NCI-H187 (cell line): ENCODE measurements at regions not wholly inside any gene's neighbourhood (a gene's known extent, or its start where the extent isn't known, plus 50 kb on each side); places are given as distances from the start of the nearest gene placed in this dataset.

Experiments used
- DNase-seq, 2 experiments: peaks; one replicate each; lab custom pipeline; 2025; lab: John Stamatoyannopoulos, UW

DNA sequence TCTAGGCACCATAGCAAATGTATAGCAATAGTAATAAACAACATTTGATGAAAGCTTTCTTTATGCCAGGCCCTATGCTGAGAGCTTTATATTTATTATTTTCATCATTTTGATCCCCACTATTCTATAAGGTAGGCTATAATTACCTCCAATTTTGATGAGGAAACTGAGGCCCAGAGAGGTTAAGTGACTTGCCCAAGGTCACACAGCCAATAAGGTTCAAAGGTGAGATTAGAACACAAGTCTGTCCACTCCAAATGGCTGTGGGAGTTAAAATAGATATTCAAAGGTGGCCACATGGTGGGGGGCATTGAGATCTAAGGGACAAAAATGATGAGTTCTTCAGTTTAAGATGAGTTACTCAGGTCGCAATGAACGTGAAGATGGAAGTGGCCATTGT is 269.9 kb downstream of the BMP7 start:
- no peak for DNase-seq

GRCh38 chr20:56998438-56998837 is 268.0 kb downstream of the BMP7 start:
- DNase-seq: no peak

GRCh38 chr20:57000441-57000968 is 265.9 kb downstream of the BMP7 start:
- no peak for DNase-seq

GRCh38 chr20:57001126-57001767 is 265.2 kb downstream of the BMP7 start:
- no peak for DNase-seq

DNA sequence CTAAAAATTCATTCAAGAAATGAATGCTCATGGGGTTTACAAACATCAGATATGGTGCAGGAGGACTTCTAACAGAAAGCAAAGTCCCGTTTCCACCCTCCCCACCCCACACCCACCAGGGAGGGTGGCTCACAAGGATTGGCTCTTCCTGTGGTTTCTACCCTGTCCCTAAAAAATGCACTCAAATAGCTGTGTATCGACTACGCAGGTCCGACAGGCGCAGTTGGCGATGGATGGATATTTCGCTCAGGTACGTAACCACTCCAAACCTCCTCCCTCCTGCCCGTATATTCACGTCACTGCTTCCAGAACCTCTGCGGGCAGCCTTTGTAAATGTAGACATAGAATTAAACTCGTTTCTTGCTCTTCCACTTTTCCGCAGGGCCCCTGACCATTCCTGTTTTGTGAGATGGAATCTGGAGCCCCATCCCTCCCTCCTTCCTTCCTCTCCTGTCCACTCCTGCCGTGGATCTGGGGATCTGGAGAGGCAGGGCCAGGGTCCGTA is 264.3 kb downstream of the BMP7 start:
- no peak for DNase-seq

DNA sequence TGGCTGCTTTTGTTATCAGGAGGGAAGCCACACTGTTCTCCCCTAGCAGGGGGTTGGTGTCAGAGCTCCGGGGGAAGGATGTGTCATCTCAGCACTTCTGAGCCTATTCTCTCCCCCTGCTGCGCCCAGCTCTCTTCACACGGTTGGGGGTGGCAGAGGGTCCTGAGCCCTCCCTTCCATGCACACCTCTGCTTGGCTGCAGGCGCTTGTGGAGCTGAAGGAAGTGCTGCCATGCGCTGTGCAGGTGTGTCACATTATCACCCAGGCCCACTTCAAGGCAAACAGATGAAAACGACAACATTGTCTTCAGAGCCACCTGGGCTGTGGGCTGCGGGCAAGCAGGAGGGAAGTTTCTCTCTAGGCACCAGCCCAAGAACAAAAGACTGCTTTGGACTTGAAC is 263.4 kb downstream of the BMP7 start:
- DNase-seq: peak in 1 of 2 experiments; percentile 30

GRCh38 chr20:57004416-57004815 is 262.0 kb downstream of the BMP7 start:
- DNase-seq: peak; percentile 60 to 74

DNA sequence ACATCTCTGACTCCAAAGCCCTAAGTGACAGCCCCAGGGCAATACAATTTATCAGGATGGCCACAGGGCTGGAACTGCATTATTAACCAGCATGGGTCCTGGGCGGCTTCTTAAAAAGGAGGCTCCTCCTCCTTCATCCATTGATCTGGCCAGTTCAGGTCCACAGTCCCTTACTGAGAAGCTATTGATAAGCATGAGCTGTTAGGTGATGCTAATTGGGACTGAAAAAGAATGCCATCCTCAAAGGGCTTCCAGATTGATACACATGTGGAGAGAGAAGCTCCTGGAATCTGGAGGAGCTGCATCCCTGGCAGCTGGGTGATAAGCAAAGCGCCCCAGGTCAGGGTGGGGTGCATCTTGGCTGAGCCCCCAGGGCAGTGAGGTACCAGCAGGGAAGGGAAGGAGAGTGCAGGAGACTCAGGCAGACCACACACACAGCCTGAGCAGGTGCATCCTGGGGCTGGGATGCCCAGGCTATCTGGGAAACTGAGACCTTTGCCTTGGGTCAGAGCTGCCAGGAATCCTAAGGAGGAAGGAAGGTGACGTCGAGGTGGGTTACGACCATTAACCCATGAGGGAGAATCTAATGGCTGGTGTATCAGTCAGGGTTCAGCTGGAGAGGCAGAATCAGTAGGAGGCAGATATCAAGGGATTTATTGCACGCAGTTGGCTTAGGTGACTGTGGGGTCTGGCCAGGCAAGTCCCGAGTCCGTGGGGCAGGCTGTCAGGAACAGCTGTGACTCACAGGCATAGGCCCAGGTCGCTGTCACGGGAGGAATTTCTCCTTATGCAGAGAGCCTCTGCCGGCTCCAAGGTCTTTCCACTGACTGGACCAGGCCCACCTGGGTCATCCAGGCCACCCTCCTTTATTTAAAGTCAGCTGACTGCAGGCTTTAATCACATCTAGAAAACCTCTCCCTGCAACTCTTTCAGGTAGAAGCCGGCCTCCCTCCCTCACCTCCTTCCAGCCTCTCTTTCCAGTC is 261.2 kb downstream of the BMP7 start:
- DNase-seq: no peak

GRCh38 chr20:57006411-57007170 is 259.9 kb downstream of the BMP7 start:
- DNase-seq: no peak

- no peak for DNase-seq
These were observed 259.3 kb downstream of the BMP7 start for GRCh38 chr20:57007171-57007540.

DNA sequence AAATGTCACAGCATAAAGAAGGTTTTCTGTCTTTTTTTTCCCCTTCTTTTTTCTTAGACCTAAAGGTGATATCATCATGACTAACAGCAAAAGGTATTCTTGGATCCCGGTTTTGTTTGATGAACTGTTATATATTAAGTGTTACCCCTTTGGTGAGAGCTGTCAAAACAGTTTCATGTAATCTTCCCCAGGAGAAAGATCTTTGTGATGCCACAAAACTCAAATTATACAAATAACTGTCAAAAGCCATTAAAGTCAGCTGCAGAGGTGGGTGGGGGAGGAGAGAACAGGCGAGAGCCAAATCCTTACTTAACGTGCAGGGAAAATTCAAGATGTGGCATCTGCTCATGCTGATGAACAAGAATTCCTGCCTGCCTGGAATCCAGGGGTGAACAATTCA is 258.2 kb downstream of the BMP7 start:
- DNase-seq: no peak

DNA sequence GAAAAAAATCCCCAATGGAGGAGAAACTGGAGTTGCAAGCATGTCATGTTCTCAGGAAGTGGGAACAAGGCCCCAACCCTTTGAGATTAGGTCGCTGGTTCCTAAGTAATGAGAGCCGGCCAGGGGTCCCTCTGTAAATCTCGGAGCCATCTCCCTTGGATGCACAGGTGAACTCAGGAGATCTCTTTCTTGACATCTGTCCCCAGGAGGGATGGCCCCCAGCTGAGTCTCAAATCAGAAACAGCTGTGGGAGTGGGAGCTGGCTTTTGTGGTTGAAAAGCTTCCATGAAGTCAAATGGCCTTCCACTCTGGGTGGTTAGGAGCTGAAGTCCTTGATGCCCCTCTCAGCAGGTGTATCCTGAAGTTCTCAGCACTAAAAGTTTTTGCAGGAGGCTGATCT is 257.1 kb downstream of the BMP7 start:
- DNase-seq: no peak

DNA sequence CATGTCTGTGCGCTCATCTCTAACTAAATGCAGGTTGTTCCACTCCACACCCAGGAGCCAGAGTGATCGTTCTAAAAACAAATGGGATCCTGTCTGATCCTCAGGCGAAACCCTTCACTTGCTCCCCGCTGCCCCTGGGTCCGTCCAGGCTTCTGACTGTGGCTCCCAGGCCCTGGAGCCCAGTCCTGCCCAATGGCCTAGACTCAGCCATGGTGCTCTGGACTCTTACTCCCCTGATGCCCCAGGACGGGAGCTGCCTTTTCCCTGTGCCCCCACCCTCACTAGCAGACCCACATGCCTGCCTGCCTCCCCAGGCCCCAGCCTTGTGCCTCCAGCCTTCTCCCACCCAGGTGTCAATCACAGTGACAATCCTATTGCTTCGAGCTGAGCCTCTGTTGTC is 256.7 kb downstream of the BMP7 start:
- no peak for DNase-seq

- DNase-seq: no peak
These were observed 253.8 kb downstream of the BMP7 start for GRCh38 chr20:57012691-57013090.

DNA sequence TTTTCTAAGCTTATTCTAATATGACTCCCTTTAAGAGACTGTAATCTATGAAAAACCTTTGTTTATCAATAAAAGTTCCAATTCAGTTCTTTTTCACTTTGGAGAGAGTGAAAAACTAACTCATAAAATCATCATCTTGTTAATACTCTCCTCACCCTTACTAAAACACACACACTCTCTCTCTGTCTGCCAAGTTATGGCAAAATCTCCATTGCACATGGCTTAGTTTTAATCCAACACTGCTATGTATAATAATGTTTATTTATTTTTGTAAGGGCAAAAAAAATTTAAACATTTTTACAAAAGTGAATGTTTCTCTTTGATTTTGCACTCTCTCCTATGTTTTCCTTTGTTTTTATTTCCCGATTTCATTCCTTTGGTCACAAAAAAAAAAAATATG is 253.2 kb downstream of the BMP7 start:
- no peak for DNase-seq

DNA sequence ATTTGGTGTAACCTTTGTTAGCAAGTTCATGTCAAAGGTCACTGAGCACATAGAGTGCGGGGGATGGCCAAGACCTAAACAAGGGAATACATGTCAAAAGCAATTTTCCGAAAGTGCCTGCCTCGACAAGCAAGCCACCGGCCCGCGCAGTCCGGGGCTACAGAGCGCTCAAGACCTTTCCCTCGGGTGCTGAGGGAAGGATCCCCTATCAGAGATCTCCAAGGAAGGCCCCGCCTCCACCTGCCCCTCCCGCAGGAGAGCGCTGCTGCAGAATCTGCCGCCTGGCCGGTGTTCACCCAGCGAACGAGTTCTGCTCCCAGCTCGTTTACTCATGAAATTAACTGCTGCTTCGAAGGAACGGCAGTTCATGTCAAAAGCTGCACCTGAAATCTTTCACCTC is 252.7 kb downstream of the BMP7 start:
- DNase-seq: no peak

GRCh38 chr20:57020364-57020763 is 246.1 kb downstream of the BMP7 start:
- no peak for DNase-seq

DNA sequence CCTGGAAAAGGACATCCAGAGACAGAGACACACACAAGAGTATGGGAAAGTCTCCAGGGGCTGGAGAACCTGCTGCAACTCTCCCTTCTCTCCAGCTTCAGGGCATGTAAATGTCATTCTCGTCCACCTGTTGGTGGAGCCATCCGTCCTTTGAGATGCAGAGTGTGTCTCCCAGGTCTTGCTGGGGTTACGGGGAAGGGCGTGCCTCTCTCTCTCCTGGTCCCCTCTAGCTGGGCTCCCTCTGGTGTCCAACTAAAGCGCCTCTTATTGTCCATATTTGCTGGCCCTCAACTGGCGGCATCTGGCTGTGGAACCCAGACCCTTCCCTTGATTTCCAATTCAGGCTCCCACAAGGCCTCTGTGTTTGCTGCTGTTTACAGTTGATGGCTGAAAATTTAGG is 244.1 kb downstream of the BMP7 start:
- DNase-seq: no peak

- no peak for DNase-seq
These were observed 243.4 kb downstream of the BMP7 start for GRCh38 chr20:57023007-57023406.

DNA sequence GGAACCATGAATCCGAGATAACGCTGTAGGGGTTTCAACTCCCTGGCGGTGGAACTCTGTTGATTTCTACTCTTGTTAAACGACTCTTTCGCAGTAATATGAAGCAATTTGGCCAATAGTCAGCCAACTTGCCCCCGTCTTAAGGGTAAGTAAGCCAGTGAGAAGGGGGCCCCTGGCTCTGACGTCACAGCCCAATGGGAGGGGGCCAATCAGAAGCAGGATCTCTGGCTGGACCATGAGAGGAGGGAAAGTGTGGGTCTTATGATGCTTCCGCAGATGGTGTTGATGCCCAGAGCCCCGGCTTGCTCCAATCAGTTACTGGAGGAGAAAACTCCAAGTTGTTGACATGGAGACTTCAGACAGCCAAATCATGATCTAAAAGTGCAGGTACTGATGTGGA is 242.4 kb downstream of the BMP7 start:
- DNase-seq: no peak

GRCh38 chr20:57024849-57025248 is 241.6 kb downstream of the BMP7 start:
- no peak for DNase-seq

DNA sequence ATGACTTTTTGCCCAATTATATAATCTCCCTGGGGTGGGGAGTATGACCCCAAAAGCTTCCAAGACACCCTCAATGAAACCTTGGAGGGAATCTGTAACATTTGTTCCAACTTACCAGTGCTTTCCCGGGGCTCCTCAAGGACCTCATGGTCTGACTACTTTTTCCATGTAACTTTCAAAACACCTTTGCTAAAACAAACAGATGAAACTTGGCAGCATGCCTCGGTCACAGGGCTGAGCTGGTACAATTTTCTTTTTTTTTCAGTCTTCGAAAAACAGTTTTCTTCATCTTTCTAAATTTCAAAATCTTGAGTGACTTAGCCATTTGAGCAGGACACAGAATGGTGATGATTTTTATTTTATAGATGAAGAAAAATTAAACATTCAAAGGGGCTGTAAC is 241.2 kb downstream of the BMP7 start:
- no peak for DNase-seq
